K562 (cell line): ENCODE measurements at regions not wholly inside any gene's neighbourhood (a gene's known extent, or its start where the extent isn't known, plus 50 kb on each side); places are given as distances from the start of the nearest gene placed in this dataset.

ENCODE experiments used
- ATAC-seq: fragments of 200-7000 bp; cut with Tn5 transposase; 3 replicates; pipeline ENCODE4 v1.9.1; 2020; ENCODE audit warnings: moderate library complexity
- BruUV-seq: library from RNA; stranded (reverse); fragments of 400-500 nt; replicated peaks from 2 replicates; lab custom pipeline; 2021; lab: Mats Ljungman, UMichigan
- CTCF ChIA-PET: fragments of 300-600 bp; formaldehyde crosslinking; extraction: SDS; loops from one replicate; lab custom pipeline; 2021; ENCODE audit warnings: low intra/inter-chr PET ratio; lab: Yijun Ruan, JAX
- POLR2A ChIA-PET: fragments of 300-600, 350-650 bp; sonication (Branson Sonifier 250); formaldehyde crosslinking; extraction: SDS; loops from one replicate; lab custom pipeline; 2021; ENCODE audit warnings: antibody characterized with exemption, inconsistent platforms; lab: Yijun Ruan, JAX
- DNase-seq, 4 experiments: peaks; one replicate each; pipeline versions ENCODE4 v3.0.0 to v3.0.0-alpha.2; 2011 to 2018; ENCODE audit warnings: low spot score in 3 of 4, mixed read lengths in 3 of 4; ENCODE audit errors: extremely low read depth in 1 of 4
- FAIRE-seq: peaks from 2 replicates; lab custom pipeline; 2011; peaks lifted over from hg19 to GRCh38; lab: Jason Lieb, UNC
- H2AFZ ChIP-seq: 2 replicates; pipeline ENCODE4 v1.6.0; 2011; ENCODE audit warnings: low read depth, low read length, control low read depth, inconsistent platforms
- H3K27ac ChIP-seq: fragments of 200-600 bp; 3 replicates; pipeline ENCODE4 v1.8.0; 2011; ENCODE audit warnings: low read depth, mild to moderate bottlenecking, control low read depth, inconsistent platforms, low read length, moderate library complexity, mixed read lengths; ENCODE audit errors: extremely low read depth
- H3K27me3 ChIP-seq, 2 experiments: fragments of 300-600 bp in 1 of 2; 2 replicates in 1 of 2; 3 replicates in 1 of 2; pipeline versions ENCODE4 v1.6.0 to v1.8.0; 2011; ENCODE audit warnings: inconsistent platforms in 2 of 2, low read length in 2 of 2, mild to moderate bottlenecking in 1 of 2, mixed read lengths in 1 of 2, moderate library complexity in 1 of 2; ENCODE audit not compliant: control insufficient read depth in 2 of 2, insufficient read depth in 2 of 2
- H3K36me3 ChIP-seq: fragments of 300-600 bp; 3 replicates; pipeline ENCODE4 v1.8.0; 2011; ENCODE audit warnings: mild to moderate bottlenecking, low read length, inconsistent platforms; ENCODE audit not compliant: control insufficient read depth, insufficient read depth
- H3K4me1 ChIP-seq, 2 experiments: fragments of 200-600 bp in 1 of 2; replicated peaks in 1 of 2; 2 replicates in 1 of 2; 3 replicates in 1 of 2; pipeline versions ENCODE4 v1.5.1 to v1.8.0; 2011; ENCODE audit warnings: inconsistent platforms in 2 of 2, low read length in 2 of 2, mild to moderate bottlenecking in 1 of 2, mixed read lengths in 1 of 2, moderate library complexity in 1 of 2; ENCODE audit not compliant: control insufficient read depth in 2 of 2, insufficient read depth in 2 of 2
- H3K4me2 ChIP-seq: 2 replicates; pipeline ENCODE4 v1.6.1; 2011; ENCODE audit warnings: low read length, control low read depth, inconsistent platforms, mixed read lengths; ENCODE audit not compliant: insufficient read depth
- H3K4me3 ChIP-seq: fragments of 200-600 bp; sonication (generic), shearing (Covaris generic); 2 replicates; pipeline ENCODE4 v1.5.1; 2016; ENCODE audit warnings: control low read depth, inconsistent platforms
- H3K79me2 ChIP-seq: fragments of 200-600 bp; 3 replicates; pipeline ENCODE4 v1.8.0; 2011; ENCODE audit warnings: low read length, inconsistent platforms; ENCODE audit not compliant: control insufficient read depth, insufficient read depth
- H3K9ac ChIP-seq, 2 experiments: 2 replicates each; pipeline versions ENCODE4 v1.6.0 to v1.6.1; 2011; ENCODE audit warnings: low read depth in 2 of 2, low read length in 2 of 2, control low read depth in 1 of 2, inconsistent platforms in 1 of 2, mild to moderate bottlenecking in 1 of 2, mixed read lengths in 1 of 2; ENCODE audit not compliant: insufficient read depth in 1 of 2
- H3K9me1 ChIP-seq: one replicate; pipeline ENCODE4 v1.6.0; 2011; ENCODE audit warnings: inconsistent platforms, mild to moderate bottlenecking, low read length, moderate library complexity; ENCODE audit not compliant: control insufficient read depth, insufficient read depth
- H3K9me3 ChIP-seq: replicated peaks from 2 replicates; pipeline ENCODE4 v1.5.1; 2011; ENCODE audit warnings: low read depth, low read length, inconsistent platforms; ENCODE audit not compliant: control insufficient read depth, insufficient read depth
- H4K20me1 ChIP-seq: replicated peaks from 2 replicates; pipeline ENCODE4 v1.6.1; 2011; ENCODE audit warnings: low read length, inconsistent platforms, mixed read lengths; ENCODE audit not compliant: control insufficient read depth, insufficient read depth
- E2F5 ChIP-seq: sonication (generic); formaldehyde crosslinking; IDR thresholded peaks from 2 replicates; pipeline ENCODE4 v1.8.0; 2022; ENCODE audit warnings: mild to moderate bottlenecking, missing genetic modification reagents
- ETV6 ChIP-seq, 3 experiments: fragments of 150-350 bp in 1 of 3; sonication (generic) in 1 of 3; formaldehyde crosslinking in 1 of 3; IDR thresholded peaks; 2 replicates each; pipeline versions ENCODE4 v1.6.1 to v1.8.0; 2014 to 2022; ENCODE audit warnings: borderline replicate concordance in 2 of 3, low read depth in 2 of 3, antibody characterized with exemption in 1 of 3, low read length in 1 of 3, mild to moderate bottlenecking in 1 of 3, missing genetic modification reagents in 1 of 3
- GMEB1 ChIP-seq: fragments of 250-450 bp; sonication (Bioruptor Pico); IDR thresholded peaks from 2 replicates; pipeline ENCODE4 v1.4.0; 2020; ENCODE audit warnings: mild to moderate bottlenecking
- ILK ChIP-seq: fragments of 450-650 bp; IDR thresholded peaks from 2 replicates; pipeline ENCODE4 v1.6.1; 2016; ENCODE audit warnings: missing genetic modification characterization, low read depth, mild to moderate bottlenecking, missing compliant biosample characterization, moderate library complexity, borderline replicate concordance
- KLF10 ChIP-seq: fragments of 250-450 bp; sonication (Bioruptor Pico); IDR thresholded peaks from 2 replicates; pipeline ENCODE4 v1.6.1; 2021; ENCODE audit warnings: matching md5 sums
- MLLT1 ChIP-seq, 2 experiments: fragments of 450-650 bp; IDR thresholded peaks; 2 replicates each; pipeline ENCODE4 v1.6.1; 2016
- NCOA4 ChIP-seq: fragments of 450-650 bp; IDR thresholded peaks from 2 replicates; pipeline ENCODE4 v1.6.1; 2018; ENCODE audit warnings: mild to moderate bottlenecking; ENCODE audit not compliant: partially characterized antibody
- POLR3G ChIP-seq: IDR thresholded peaks from 2 replicates; pipeline ENCODE4 v1.6.1; 2011; ENCODE audit not compliant: insufficient read length, insufficient replicate concordance; ENCODE audit errors: extremely low read depth
- RBM34 ChIP-seq: fragments of 200-400 bp; formaldehyde crosslinking; IDR thresholded peaks from 2 replicates; pipeline ENCODE4 v1.6.1; 2018; ENCODE audit warnings: low read length, borderline replicate concordance; ENCODE audit not compliant: insufficient read depth
- TBP ChIP-seq: optimal IDR thresholded peaks from 2 replicates; pipeline ENCODE3; 2011; ENCODE audit warnings: low read depth, low read length, improper control_type of control experiment
- TGIF2 ChIP-seq: sonication (generic); formaldehyde crosslinking; IDR thresholded peaks from 2 replicates; pipeline ENCODE4 v1.8.1; 2022; ENCODE audit warnings: mild to moderate bottlenecking, missing genetic modification reagents, moderate library complexity
- ZNF316 ChIP-seq: fragments of 450-650 bp; IDR thresholded peaks from 2 replicates; pipeline ENCODE4 v1.6.1; 2016
- ZNF445 ChIP-seq: fragments of 250-450 bp; sonication (Bioruptor Pico); IDR thresholded peaks from 2 replicates; pipeline ENCODE4 v1.4.0; 2020; ENCODE audit warnings: low read depth, mild to moderate bottlenecking, moderate library complexity
- ZNF609 ChIP-seq: sonication (generic); formaldehyde crosslinking; IDR thresholded peaks from 2 replicates; pipeline ENCODE4 v1.8.1; 2023; ENCODE audit warnings: missing genetic modification reagents, mild to moderate bottlenecking, borderline replicate concordance
- WGBS: fragments of 100-300 bp; shearing (Covaris generic); methylation state at CpG from one replicate; pipeline ENCODE4 v1.1.6; 2016; ENCODE audit warnings: low coverage, mixed read lengths; ENCODE audit not compliant: insufficient coverage; ENCODE audit errors: missing lambda C conversion rate; 5-methylcytosine and 5-hydroxymethylcytosine counted together
- in situ Hi-C: fragments of 300-500 bp; cut with MboI; formaldehyde crosslinking; loops from 4 replicates; pipeline ENCODE4 v1.15.0; 2018; ENCODE audit warnings: inconsistent platforms, mixed read lengths
- intact Hi-C: fragments of 100-400 bp; cut with micrococcal nuclease; formaldehyde crosslinking; loops from 2 replicates; pipeline ENCODE4 v1.14.2; 2022

GRCh38 chr15:87496795-87497194 is 759.7 kb downstream of the NTRK3 start:
- in situ Hi-C loops = no loop called here
- FAIRE-seq = no peak
- BruUV-seq = no TSS peak
- Histone ChIP-seq H3K27ac (no peak overlapping the region), H3K9ac (no peak overlapping the region), H3K4me3 (no peak overlapping the region), H3K79me2 (no peaks in the 10 kb centered on the region), H4K20me1 (no peaks in the 10 kb centered on the region), H3K27me3 (no peaks in the 10 kb centered on the region), H3K36me3 (peaks cover 9% of the 10 kb centered on the region; the same call in 2 of the 3 replicates), H2AFZ (no peak overlapping the region), H3K9me1 (no peaks in the 10 kb centered on the region), H3K9me3 (no peaks in the 10 kb centered on the region), H3K4me1 (no peaks in the 10 kb centered on the region), H3K4me2 (no peak overlapping the region)
- intact Hi-C loops = no loop called here
- no peak for ATAC-seq
- 18% methylated on average over 2 of the region's 2 CpGs for WGBS
- ChIA-PET POLR2A (no interaction called here), CTCF (no interaction called here)
- DNase-seq = no peak
- TF ChIP-seq KLF10 = no peak
- TF ChIP-seq RBM34 = no peak
- TF ChIP-seq GMEB1 (CRISPR knock-in tag) = no peak
- TF ChIP-seq MLLT1 (IDR thresholded peaks at IDR 0.05) = no peak
- no peak for TF ChIP-seq ZNF609 (CRISPR knock-in tag)
- no peak for TF ChIP-seq TBP
- no peak for TF ChIP-seq E2F5 (CRISPR knock-in tag)
- no peak for TF ChIP-seq NCOA4
- TF ChIP-seq ILK (tag) = no peak
- no peak for TF ChIP-seq ZNF445 (CRISPR knock-in tag)
- TF ChIP-seq POLR3G = no peak
- TF ChIP-seq TGIF2 (CRISPR knock-in tag) = no peak
- no peak for TF ChIP-seq ZNF316
- TF ChIP-seq ETV6 (IDR thresholded peaks at IDR 0.05; ENCODE audit: borderline replicate concordance in 1 of 2, low read depth in 2 of 2, low read length in 1 of 2) = no peak
- TF ChIP-seq ETV6 (CRISPR knock-in tag; IDR thresholded peaks at IDR 0.05; ENCODE audit: borderline replicate concordance) = no peak
